PC-9 (cell line): ENCODE measurements at regions not wholly inside any gene's neighbourhood (a gene's known extent, or its start where the extent isn't known, plus 50 kb on each side); places are given as distances from the start of the nearest gene placed in this dataset.

Experiments used
- CTCF ChIP-seq: fragments of 200-600 bp; sonication (generic); conservative IDR thresholded peaks from 2 replicates; pipeline ENCODE4 v1.6.1; 2017; ENCODE audit warnings: mixed run types, antibody characterized with exemption, mild to moderate bottlenecking, moderate library complexity
- EZH2 ChIP-seq: fragments of 200-600 bp; sonication (generic); IDR thresholded peaks from 2 replicates; pipeline ENCODE4 v1.8.0; 2017; ENCODE audit warnings: antibody characterized with exemption, low read depth

GRCh38 chr1:108057541-108057940 lies 92.6 kb upstream of the VAV3 start:
- no peak for TF ChIP-seq CTCF
- TF ChIP-seq EZH2: no peak
